Pancreas (tissue), 10 donors: ENCODE measurements at regions not wholly inside any gene's neighbourhood (a gene's known extent, or its start where the extent isn't known, plus 50 kb on each side); places are given as distances from the start of the nearest gene placed in this dataset.
"Not testable (repeated sequence)": the region's sequence is repeated elsewhere in the genome, so short reads cannot be mapped to it uniquely, and the experiment has no call there.

Source experiments
- ATAC-seq, 4 donors: fragments of 200-7000 bp; cut with Tn5 transposase; one replicate each; pipeline versions ENCODE4 v1.8.0 to v1.9.1; 2020; ENCODE audit warnings: mild to moderate bottlenecking in 4 of 4, moderate library complexity in 4 of 4
- DNase-seq, 6 donors: peaks; one replicate each; pipeline ENCODE4 v3.0.0-alpha.2; 2020
- FAIRE-seq: peaks from 2 replicates; lab custom pipeline; 2012; peaks lifted over from hg19 to GRCh38; lab: Jason Lieb, UNC
- H3K27ac ChIP-seq, 4 donors: fragments of 200-600 bp; sonication (generic); 1 replicate in 3 of 4; 2 replicates in 1 of 4; pipeline versions ENCODE4 v1.5.0 to v1.8.0; 2020
- H3K27me3 ChIP-seq, 4 donors: fragments of 200-600 bp; one replicate each; pipeline ENCODE4 v1.8.0; 2021
- H3K36me3 ChIP-seq, 3 donors: fragments of 200-600 bp; sonication (generic) in 1 of 3; one replicate each; pipeline versions ENCODE4 v1.5.0 to v1.8.0; 2020 to 2021
- H3K4me1 ChIP-seq, 3 donors: fragments of 200-600 bp; one replicate each; pipeline ENCODE4 v1.8.0; 2021
- H3K4me3 ChIP-seq, 4 donors: fragments of 200-600 bp; sonication (generic) in 2 of 4; one replicate each; pipeline versions ENCODE4 v1.5.0 to v1.8.0; 2020 to 2021
- H3K9me3 ChIP-seq, 4 donors: fragments of 200-600 bp; one replicate each; pipeline ENCODE4 v1.8.0; 2021
- WGBS, 2 donors: extraction: QIAGEN DNeasy Blood & Tissue Kit; methylation state at CpG; one replicate each; pipeline ENCODE4 v1.1.7; 2013; 5-methylcytosine and 5-hydroxymethylcytosine counted together
- intact Hi-C, 3 donors: fragments of 100-400 bp; cut with DNase I; formaldehyde crosslinking; loops; one replicate each; pipeline versions ENCODE4 v1.11.1 to v1.14.2; 2022
- TF ChIP-seq, protein P1 (sequence below), 4 donors: fragments of 200-600 bp; sonication (generic) in 3 of 4; IDR thresholded peaks; one replicate each; pipeline versions ENCODE4 v1.5.0 to v1.8.0; 2021; ENCODE audit warnings: antibody characterized with exemption in 4 of 4
- donor health status: healthy with polysubstance abuse.
- donor health status: DM: no; HTN: no; CAD: no; lungs with moderate emphysema.
- donor health status: DM: no; HTN: no; CAD: no.
- donor health status: control.
- donor health status: control.
- donor health status: Bipolar disorder and iron deficiency.
- donor health status: DM: yes; HTN: yes; CAD: no.
- donor health status: DM: no; HTN: no; CAD: no.
- donor health status: DM: no; HTN: no; CAD: no.
- donor health status: DM: yes; HTN: yes; CAD: no.

DNA sequence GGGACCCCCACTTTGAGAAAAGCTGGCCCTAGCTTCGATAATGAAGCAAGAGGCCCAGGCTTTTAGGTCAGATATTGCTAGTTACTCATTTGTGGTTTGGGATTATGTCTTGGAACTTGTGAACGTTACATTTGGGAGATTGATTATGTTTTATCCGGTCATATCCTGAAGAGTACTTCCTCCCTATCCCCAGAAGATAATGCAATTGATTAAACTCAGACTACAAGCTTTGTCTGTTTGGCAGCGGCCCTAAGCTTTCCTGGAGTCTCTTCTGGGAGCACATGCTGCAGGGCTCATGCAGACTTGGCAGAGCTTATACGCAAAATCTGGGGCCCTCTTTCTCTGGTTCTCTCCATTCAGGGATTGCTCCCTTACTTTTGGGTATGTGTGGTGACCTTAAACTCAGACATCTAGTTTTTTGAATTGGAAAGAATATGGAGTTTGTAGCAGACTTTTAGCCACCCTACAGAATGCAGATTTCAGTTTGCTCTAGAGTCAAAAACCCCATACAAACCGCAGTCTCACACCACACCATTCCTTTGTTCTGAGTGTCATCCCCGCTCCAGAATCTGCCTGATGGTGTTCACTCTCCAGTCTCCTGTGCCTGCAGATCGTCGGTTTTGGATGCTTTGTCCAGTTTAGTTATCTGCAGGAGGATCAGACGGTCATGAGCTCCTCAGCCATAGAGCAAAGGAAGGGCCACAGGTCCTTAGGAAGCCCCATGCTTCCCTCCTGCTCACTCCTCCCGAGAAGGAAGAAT, 449.5 kb upstream of the TRPC7 start:
- no peak overlapping the region for H3K27ac ChIP-seq
- no peaks in the 10 kb centered on the region for H3K4me1 ChIP-seq
- DNase-seq: no peak
- peak in 1 of 4 donors; percentile 39 for ATAC-seq
- TF ChIP-seq, protein P1, sequence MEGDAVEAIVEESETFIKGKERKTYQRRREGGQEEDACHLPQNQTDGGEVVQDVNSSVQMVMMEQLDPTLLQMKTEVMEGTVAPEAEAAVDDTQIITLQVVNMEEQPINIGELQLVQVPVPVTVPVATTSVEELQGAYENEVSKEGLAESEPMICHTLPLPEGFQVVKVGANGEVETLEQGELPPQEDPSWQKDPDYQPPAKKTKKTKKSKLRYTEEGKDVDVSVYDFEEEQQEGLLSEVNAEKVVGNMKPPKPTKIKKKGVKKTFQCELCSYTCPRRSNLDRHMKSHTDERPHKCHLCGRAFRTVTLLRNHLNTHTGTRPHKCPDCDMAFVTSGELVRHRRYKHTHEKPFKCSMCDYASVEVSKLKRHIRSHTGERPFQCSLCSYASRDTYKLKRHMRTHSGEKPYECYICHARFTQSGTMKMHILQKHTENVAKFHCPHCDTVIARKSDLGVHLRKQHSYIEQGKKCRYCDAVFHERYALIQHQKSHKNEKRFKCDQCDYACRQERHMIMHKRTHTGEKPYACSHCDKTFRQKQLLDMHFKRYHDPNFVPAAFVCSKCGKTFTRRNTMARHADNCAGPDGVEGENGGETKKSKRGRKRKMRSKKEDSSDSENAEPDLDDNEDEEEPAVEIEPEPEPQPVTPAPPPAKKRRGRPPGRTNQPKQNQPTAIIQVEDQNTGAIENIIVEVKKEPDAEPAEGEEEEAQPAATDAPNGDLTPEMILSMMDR (IDR thresholded peaks at IDR 0.05): no peak
- H3K9me3 ChIP-seq: no peaks in the 10 kb centered on the region
- no peaks in the 10 kb centered on the region for H3K36me3 ChIP-seq
- no peak overlapping the region for H3K4me3 ChIP-seq
- FAIRE-seq: no peak
- intact Hi-C loops: no loop called here
- 68 to 73% methylated on average over 11 of the region's 11 CpGs for WGBS, 2 donors
- no peaks in the 10 kb centered on the region for H3K27me3 ChIP-seq

DNA sequence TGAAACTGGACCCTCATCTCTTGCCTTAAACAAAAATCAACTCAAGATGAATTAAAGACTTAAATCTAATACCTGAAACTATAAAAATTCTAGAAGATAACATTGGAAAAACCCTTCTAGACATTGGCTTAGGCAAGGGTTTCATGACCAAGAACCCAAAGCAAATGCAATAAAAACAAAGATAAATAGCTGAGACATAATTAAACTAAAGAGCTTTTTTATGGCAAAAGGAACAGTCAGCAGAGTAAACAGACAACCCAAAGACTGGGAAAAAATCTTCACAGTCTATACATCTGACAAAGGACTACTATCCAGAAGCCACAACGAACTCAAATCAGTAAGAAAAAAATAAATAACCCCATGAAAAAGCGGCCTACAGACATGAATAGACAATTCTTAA, 446.9 kb upstream of the TRPC7 start:
- H3K4me1 ChIP-seq, ATAC-seq, H3K4me3 ChIP-seq, intact Hi-C loops, H3K9me3 ChIP-seq, DNase-seq, H3K36me3 ChIP-seq, H3K27me3 ChIP-seq, H3K27ac ChIP-seq, FAIRE-seq: not testable (repeated sequence)
- WGBS, 2 donors: 73 to 83% methylated on average over 2 of the region's 2 CpGs

GRCh38 chr5:136811551-136811950, 446.2 kb upstream of the TRPC7 start:
- WGBS, 2 donors: 62 to 67% methylated on average over 2 of the region's 2 CpGs
- Histone ChIP-seq H3K9me3 (no peaks in the 10 kb centered on the region), H3K4me3 (no peak overlapping the region), H3K27me3 (no peaks in the 10 kb centered on the region), H3K4me1 (no peaks in the 10 kb centered on the region), H3K27ac (no peak overlapping the region), H3K36me3 (no peaks in the 10 kb centered on the region)
- TF ChIP-seq, protein P1 (IDR thresholded peaks at IDR 0.05): no peak
- peak in 1 of 4 donors; percentile 48 for ATAC-seq
- DNase-seq: no peak
- intact Hi-C loops: no loop called here
- no peak for FAIRE-seq

DNA sequence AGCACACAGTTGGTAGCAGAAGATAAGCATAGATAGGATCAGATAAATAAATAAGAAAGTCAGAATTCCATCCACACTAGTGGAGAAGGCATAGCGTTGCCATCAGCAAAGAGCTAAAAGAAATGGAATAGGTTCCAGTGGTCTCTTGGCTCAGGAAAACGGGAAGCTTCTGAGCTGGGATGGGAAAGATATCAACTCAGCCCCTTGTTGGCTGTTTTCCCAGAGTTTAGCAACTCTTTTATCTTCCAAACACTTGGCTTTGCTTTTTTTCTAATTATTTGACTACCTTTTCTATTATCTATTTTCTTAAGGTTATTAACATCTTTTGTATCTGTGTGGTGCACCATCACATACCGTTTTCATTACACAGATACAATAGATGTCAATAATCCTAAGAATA, 445.7 kb upstream of the TRPC7 start:
- TF ChIP-seq, protein P1 (IDR thresholded peaks at IDR 0.05): no peak
- no peaks in the 10 kb centered on the region for H3K36me3 ChIP-seq
- no peak overlapping the region for H3K27ac ChIP-seq
- no peak overlapping the region for H3K4me3 ChIP-seq
- H3K27me3 ChIP-seq: no peaks in the 10 kb centered on the region
- H3K4me1 ChIP-seq: no peaks in the 10 kb centered on the region
- no peak for FAIRE-seq
- no peak for DNase-seq
- no peaks in the 10 kb centered on the region for H3K9me3 ChIP-seq
- intact Hi-C loops: no loop called here
- no peak for ATAC-seq
- 51 to 65% methylated on average over 3 of the region's 3 CpGs for WGBS, 2 donors

DNA sequence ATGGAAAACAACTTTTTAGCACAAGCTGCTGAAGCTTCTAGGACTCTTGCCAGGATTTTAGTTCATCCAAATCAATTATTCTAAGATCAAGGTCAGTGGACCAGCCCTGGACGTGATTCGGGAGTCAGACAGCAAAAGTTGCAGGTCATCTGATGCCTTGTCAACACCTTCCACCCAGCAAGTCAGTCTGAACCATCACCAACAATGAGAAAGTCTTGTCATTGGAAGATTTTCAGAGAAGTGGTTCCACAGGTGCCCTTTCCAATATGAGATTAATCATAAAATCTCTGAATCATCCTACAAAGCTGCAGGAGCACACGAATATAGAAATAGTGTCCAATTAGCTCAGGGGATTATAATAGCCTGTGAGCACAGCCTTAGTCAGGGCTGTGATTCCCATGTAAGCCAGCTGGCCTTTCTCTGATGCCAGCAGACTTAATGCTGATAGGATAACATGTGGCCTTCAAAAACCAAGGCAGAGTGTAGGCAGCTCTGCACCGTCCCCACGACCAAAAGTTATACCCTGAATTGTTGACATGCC, 445.0 kb upstream of the TRPC7 start:
- Histone ChIP-seq H3K9me3 (no peaks in the 10 kb centered on the region), H3K27ac (no peak overlapping the region), H3K36me3 (no peaks in the 10 kb centered on the region), H3K27me3 (no peaks in the 10 kb centered on the region), H3K4me1 (no peaks in the 10 kb centered on the region), H3K4me3 (no peak overlapping the region)
- FAIRE-seq: no peak
- intact Hi-C loops: no loop called here
- TF ChIP-seq, protein P1 (IDR thresholded peaks at IDR 0.05): no peak
- WGBS, 2 donors: 31 to 35% methylated on average over 5 of the region's 5 CpGs
- no peak for ATAC-seq
- no peak for DNase-seq
